HepG2 (cell line): ENCODE measurements at regions not wholly inside any gene's neighbourhood (a gene's known extent, or its start where the extent isn't known, plus 50 kb on each side); places are given as distances from the start of the nearest gene placed in this dataset.

Experiments used
- ATAC-seq: fragments of 200-7000 bp; cut with Tn5 transposase; 3 replicates; pipeline ENCODE4 v1.9.1; 2020; ENCODE audit warnings: mild to moderate bottlenecking, moderate library complexity
- BruUV-seq: library from RNA; stranded (reverse); fragments of 400-500 nt; replicated peaks from 2 replicates; lab custom pipeline; 2021; lab: Mats Ljungman, UMichigan
- CTCF ChIA-PET: fragments of 300-600 bp; formaldehyde crosslinking; extraction: SDS; loops from one replicate; lab custom pipeline; 2021; ENCODE audit warnings: low total read pairs, inconsistent platforms, low intra/inter-chr PET ratio; lab: Yijun Ruan, JAX
- POLR2A ChIA-PET: fragments of 350-600 bp; sonication (Branson Sonifier 250); formaldehyde crosslinking; loops from one replicate; lab custom pipeline; 2020; ENCODE audit warnings: antibody characterized with exemption, inconsistent platforms; lab: Yijun Ruan, JAX
- DNase-seq: peaks from one replicate; pipeline ENCODE4 v3.0.0-alpha.2; 2015; ENCODE audit warnings: low spot score
- FAIRE-seq: peaks from 3 replicates; lab custom pipeline; 2011; peaks lifted over from hg19 to GRCh38; lab: Jason Lieb, UNC
- H2AFZ ChIP-seq: one replicate; pipeline ENCODE4 v1.6.1; 2011; ENCODE audit warnings: low read length, inconsistent platforms
- H3K27ac ChIP-seq: fragments of 300-600 bp; 3 replicates; pipeline ENCODE4 v1.8.0; 2011; ENCODE audit warnings: mixed run types, mild to moderate bottlenecking, mixed read lengths, low read length, inconsistent platforms; ENCODE audit not compliant: insufficient read depth; ENCODE audit errors: extremely low read length
- H3K27me3 ChIP-seq, 2 experiments: fragments of 200-600 bp in 1 of 2; 2 replicates in 1 of 2; 3 replicates in 1 of 2; pipeline versions ENCODE4 v1.6.0 to v1.8.0; 2011; ENCODE audit warnings: low read length in 2 of 2, mild to moderate bottlenecking in 2 of 2, moderate library complexity in 2 of 2, inconsistent platforms in 1 of 2; ENCODE audit not compliant: insufficient read depth in 2 of 2, control insufficient read depth in 1 of 2
- H3K36me3 ChIP-seq, 2 experiments: fragments of 200-600 bp in 1 of 2; replicated peaks in 1 of 2; 2 replicates in 1 of 2; 3 replicates in 1 of 2; pipeline versions ENCODE4 v1.5.1 to v1.8.0; 2011; ENCODE audit warnings: low read length in 2 of 2, inconsistent platforms in 1 of 2; ENCODE audit not compliant: insufficient read depth in 2 of 2, control insufficient read depth in 1 of 2
- H3K4me1 ChIP-seq: 2 replicates; pipeline ENCODE4 v1.5.1; 2012; ENCODE audit warnings: low read length, inconsistent platforms; ENCODE audit not compliant: insufficient read depth
- H3K4me2 ChIP-seq: 2 replicates; pipeline ENCODE4 v1.6.0; 2011; ENCODE audit warnings: low read depth, low read length, inconsistent platforms
- H3K4me3 ChIP-seq, 3 experiments: fragments of 200-600 bp in 1 of 3; sonication (generic), shearing (Covaris generic) in 1 of 3; replicated peaks in 1 of 3; 2 replicates each; pipeline ENCODE4 v1.5.1; 2011 to 2016; ENCODE audit warnings: low read length in 3 of 3, inconsistent platforms in 2 of 3, low read depth in 2 of 3, mild to moderate bottlenecking in 2 of 3, control low read depth in 1 of 3, mixed read lengths in 1 of 3; ENCODE audit not compliant: insufficient read depth in 1 of 3
- H3K79me2 ChIP-seq: one replicate; pipeline ENCODE4 v1.6.1; 2011; ENCODE audit warnings: low read length, inconsistent platforms; ENCODE audit not compliant: insufficient read depth
- H3K9ac ChIP-seq: 2 replicates; pipeline ENCODE4 v1.6.0; 2011; ENCODE audit warnings: mild to moderate bottlenecking, low read depth, low read length, inconsistent platforms; ENCODE audit not compliant: insufficient read depth
- H3K9me3 ChIP-seq: 2 replicates; pipeline ENCODE4 v1.5.1; 2012; ENCODE audit warnings: mild to moderate bottlenecking, low read length
- H4K20me1 ChIP-seq: 2 replicates; pipeline ENCODE4 v1.6.0; 2011; ENCODE audit warnings: inconsistent platforms, mild to moderate bottlenecking, low read length, moderate library complexity; ENCODE audit not compliant: insufficient read depth
- BRD4 ChIP-seq: sonication (generic); formaldehyde crosslinking; IDR thresholded peaks from 2 replicates; pipeline ENCODE4 v1.4.0; 2020; ENCODE audit warnings: missing genetic modification reagents
- HMG20B ChIP-seq: conservative IDR thresholded peaks from 2 replicates; pipeline ENCODE4 v1.6.1; 2016; ENCODE audit warnings: missing genetic modification reagents, missing compliant biosample characterization
- HOXA5 ChIP-seq: sonication (generic); formaldehyde crosslinking; IDR thresholded peaks from 2 replicates; pipeline ENCODE4 v1.4.0; 2020; ENCODE audit warnings: missing genetic modification reagents
- IKZF1 ChIP-seq: fragments of 450-650 bp; IDR thresholded peaks from 2 replicates; pipeline ENCODE4 v1.7.1; 2016
- MAZ ChIP-seq, 2 experiments: sonication (generic) in 1 of 2; formaldehyde crosslinking in 1 of 2; IDR thresholded peaks; 2 replicates each; pipeline versions ENCODE4 v1.5.0 to v1.6.1; 2012 to 2020; ENCODE audit warnings: low read depth in 2 of 2, mild to moderate bottlenecking in 2 of 2, borderline replicate concordance in 1 of 2, improper control_type of control experiment in 1 of 2, low read length in 1 of 2, missing genetic modification reagents in 1 of 2, moderate library complexity in 1 of 2
- MXD4 ChIP-seq: IDR thresholded peaks from 2 replicates; pipeline ENCODE4 v1.6.1; 2016; ENCODE audit warnings: mild to moderate bottlenecking, missing biosample characterization, missing genetic modification reagents
- RAD51 ChIP-seq: fragments of 450-650 bp; IDR thresholded peaks from 2 replicates; pipeline ENCODE4 v1.6.1; 2016; ENCODE audit warnings: borderline replicate concordance
- ZKSCAN1 ChIP-seq: fragments of 150-350 bp; IDR thresholded peaks from 2 replicates; pipeline ENCODE4 v1.6.1; 2014; ENCODE audit warnings: low read length
- ZNF136 ChIP-seq: sonication (generic); formaldehyde crosslinking; IDR thresholded peaks from 2 replicates; pipeline ENCODE4 v1.8.1; 2022; ENCODE audit warnings: low read depth, mild to moderate bottlenecking, moderate library complexity, missing genetic modification reagents
- ZNF317 ChIP-seq: sonication (generic); formaldehyde crosslinking; IDR thresholded peaks from 2 replicates; pipeline ENCODE4 v1.5.0; 2020; ENCODE audit warnings: mild to moderate bottlenecking, missing genetic modification reagents
- ZNF746 ChIP-seq: sonication (generic); formaldehyde crosslinking; IDR thresholded peaks from 2 replicates; pipeline ENCODE4 v1.8.0; 2022; ENCODE audit warnings: mild to moderate bottlenecking, missing genetic modification reagents
- WGBS: methylation state at CpG from one replicate; pipeline ENCODE4 v1.1.6; 2017; ENCODE audit warnings: low lambda C conversion rate; 5-methylcytosine and 5-hydroxymethylcytosine counted together
- in situ Hi-C: cut with HindIII; loops from 2 replicates; pipeline ENCODE4 v1.10.0; 2017; ENCODE audit warnings: low pct_unique_long_range_greater_than_20kb; ENCODE audit not compliant: extremely low pct_ligation_motif_present
- intact Hi-C: fragments of 100-400 bp; cut with micrococcal nuclease; formaldehyde crosslinking; loops from one replicate; pipeline ENCODE4 v1.10.0; 2022; ENCODE audit not compliant: unreplicated experiment
- TF ChIP-seq, protein P1 (sequence below), 2 experiments: fragments of 450-650 bp in 1 of 2; sonication (generic) in 1 of 2; formaldehyde crosslinking; IDR thresholded peaks; 2 replicates each; pipeline versions ENCODE4 v1.5.0 to v1.8.0; 2020 to 2022; ENCODE audit warnings: mild to moderate bottlenecking in 1 of 2, missing genetic modification reagents in 1 of 2
- TF ChIP-seq, protein P2 (sequence below): sonication (generic); formaldehyde crosslinking; IDR thresholded peaks from 2 replicates; pipeline ENCODE4 v1.4.0; 2020; ENCODE audit warnings: mild to moderate bottlenecking, missing genetic modification reagents
- TF ChIP-seq, protein P3 (sequence below): sonication (generic); formaldehyde crosslinking; IDR thresholded peaks from 2 replicates; pipeline ENCODE4 v1.4.0; 2020; ENCODE audit warnings: missing genetic modification reagents, mild to moderate bottlenecking, borderline replicate concordance
- TF ChIP-seq, protein P4 (sequence below): sonication (generic); formaldehyde crosslinking; IDR thresholded peaks from 2 replicates; pipeline ENCODE4 v1.4.0; 2020; ENCODE audit warnings: missing genetic modification reagents

DNA sequence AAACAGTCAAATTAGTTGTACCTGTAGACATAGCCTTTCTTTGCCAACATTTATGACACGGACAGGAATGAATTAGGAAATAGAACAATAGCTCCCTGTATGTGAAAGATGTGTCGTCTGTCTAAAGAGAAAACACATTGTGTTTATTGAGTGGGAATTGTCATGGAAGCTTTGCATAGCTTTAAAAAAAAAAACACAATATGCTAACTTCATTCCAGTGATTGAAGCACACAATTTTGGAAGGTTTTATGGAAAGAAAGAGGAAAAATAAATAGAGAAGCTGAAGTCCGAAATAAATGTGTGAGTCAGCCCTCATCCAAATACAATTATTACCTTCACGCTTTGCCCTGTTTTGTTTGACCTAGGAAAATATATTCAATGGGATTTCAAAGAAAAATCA, 1095.7 kb downstream of the TSN start:
- Histone ChIP-seq H3K27ac (no peak overlapping the region), H2AFZ (no peak overlapping the region)

More for the DNA sequence above, 1095.7 kb downstream of the TSN start:
- DNase-seq: no peak
- Histone ChIP-seq H3K79me2 (no peaks in the 10 kb centered on the region), H3K36me3 (no peaks in the 10 kb centered on the region), H3K9ac (no peak overlapping the region), H4K20me1 (no peaks in the 10 kb centered on the region), H3K27me3 (no peaks in the 10 kb centered on the region), H3K4me1 (no peaks in the 10 kb centered on the region), H3K4me2 (no peak overlapping the region), H3K9me3 (peaks cover 3% of the 10 kb centered on the region; the same call in 1 of the 2 replicates), H3K4me3 (no peak overlapping the region)
- WGBS: 5% methylated on average over 4 of the region's 4 CpGs
- TF ChIP-seq, protein P1, sequence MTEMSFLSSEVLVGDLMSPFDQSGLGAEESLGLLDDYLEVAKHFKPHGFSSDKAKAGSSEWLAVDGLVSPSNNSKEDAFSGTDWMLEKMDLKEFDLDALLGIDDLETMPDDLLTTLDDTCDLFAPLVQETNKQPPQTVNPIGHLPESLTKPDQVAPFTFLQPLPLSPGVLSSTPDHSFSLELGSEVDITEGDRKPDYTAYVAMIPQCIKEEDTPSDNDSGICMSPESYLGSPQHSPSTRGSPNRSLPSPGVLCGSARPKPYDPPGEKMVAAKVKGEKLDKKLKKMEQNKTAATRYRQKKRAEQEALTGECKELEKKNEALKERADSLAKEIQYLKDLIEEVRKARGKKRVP (CRISPR knock-in tag; IDR thresholded peaks at IDR 0.05): no peak
- TF ChIP-seq ZNF317 (CRISPR knock-in tag) (no peak), MAZ (IDR thresholded peaks at IDR 0.05; ENCODE audit: borderline replicate concordance, low read depth, low read length) (no peak), MAZ (CRISPR knock-in tag; IDR thresholded peaks at IDR 0.05; ENCODE audit: low read depth) (no peak), IKZF1 (no peak), ZKSCAN1 (no peak), ZNF136 (no peak), RAD51 (no peak), BRD4 (CRISPR knock-in tag) (no peak), HMG20B (no peak), MXD4 (CRISPR knock-in tag) (no peak), ZNF746 (no peak), HOXA5 (no peak)
- TF ChIP-seq, protein P2, sequence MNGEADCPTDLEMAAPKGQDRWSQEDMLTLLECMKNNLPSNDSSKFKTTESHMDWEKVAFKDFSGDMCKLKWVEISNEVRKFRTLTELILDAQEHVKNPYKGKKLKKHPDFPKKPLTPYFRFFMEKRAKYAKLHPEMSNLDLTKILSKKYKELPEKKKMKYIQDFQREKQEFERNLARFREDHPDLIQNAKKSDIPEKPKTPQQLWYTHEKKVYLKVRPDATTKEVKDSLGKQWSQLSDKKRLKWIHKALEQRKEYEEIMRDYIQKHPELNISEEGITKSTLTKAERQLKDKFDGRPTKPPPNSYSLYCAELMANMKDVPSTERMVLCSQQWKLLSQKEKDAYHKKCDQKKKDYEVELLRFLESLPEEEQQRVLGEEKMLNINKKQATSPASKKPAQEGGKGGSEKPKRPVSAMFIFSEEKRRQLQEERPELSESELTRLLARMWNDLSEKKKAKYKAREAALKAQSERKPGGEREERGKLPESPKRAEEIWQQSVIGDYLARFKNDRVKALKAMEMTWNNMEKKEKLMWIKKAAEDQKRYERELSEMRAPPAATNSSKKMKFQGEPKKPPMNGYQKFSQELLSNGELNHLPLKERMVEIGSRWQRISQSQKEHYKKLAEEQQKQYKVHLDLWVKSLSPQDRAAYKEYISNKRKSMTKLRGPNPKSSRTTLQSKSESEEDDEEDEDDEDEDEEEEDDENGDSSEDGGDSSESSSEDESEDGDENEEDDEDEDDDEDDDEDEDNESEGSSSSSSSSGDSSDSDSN (CRISPR knock-in tag): no peak
- TF ChIP-seq, protein P3, sequence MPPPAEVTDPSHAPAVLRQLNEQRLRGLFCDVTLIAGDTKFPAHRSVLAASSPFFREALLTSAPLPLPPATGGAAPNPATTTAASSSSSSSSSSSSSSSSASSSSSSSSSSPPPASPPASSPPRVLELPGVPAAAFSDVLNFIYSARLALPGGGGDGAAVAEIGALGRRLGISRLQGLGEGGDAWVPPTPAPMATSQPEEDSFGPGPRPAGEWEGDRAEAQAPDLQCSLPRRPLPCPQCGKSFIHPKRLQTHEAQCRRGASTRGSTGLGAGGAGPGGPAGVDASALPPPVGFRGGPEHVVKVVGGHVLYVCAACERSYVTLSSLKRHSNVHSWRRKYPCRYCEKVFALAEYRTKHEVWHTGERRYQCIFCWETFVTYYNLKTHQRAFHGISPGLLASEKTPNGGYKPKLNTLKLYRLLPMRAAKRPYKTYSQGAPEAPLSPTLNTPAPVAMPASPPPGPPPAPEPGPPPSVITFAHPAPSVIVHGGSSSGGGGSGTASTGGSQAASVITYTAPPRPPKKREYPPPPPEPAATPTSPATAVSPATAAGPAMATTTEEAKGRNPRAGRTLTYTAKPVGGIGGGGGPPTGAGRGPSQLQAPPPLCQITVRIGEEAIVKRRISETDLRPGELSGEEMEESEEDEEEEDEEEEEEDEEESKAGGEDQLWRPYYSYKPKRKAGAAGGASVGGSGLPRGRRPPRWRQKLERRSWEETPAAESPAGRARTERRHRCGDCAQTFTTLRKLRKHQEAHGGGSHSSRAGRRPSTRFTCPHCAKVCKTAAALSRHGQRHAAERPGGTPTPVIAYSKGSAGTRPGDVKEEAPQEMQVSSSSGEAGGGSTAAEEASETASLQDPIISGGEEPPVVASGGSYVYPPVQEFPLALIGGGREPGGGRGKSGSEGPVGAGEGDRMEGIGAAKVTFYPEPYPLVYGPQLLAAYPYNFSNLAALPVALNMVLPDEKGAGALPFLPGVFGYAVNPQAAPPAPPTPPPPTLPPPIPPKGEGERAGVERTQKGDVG (CRISPR knock-in tag): no peak
- TF ChIP-seq, protein P4, sequence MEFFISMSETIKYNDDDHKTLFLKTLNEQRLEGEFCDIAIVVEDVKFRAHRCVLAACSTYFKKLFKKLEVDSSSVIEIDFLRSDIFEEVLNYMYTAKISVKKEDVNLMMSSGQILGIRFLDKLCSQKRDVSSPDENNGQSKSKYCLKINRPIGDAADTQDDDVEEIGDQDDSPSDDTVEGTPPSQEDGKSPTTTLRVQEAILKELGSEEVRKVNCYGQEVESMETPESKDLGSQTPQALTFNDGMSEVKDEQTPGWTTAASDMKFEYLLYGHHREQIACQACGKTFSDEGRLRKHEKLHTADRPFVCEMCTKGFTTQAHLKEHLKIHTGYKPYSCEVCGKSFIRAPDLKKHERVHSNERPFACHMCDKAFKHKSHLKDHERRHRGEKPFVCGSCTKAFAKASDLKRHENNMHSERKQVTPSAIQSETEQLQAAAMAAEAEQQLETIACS (CRISPR knock-in tag): no peak
- ATAC-seq: no peak
- ChIA-PET CTCF (no interaction called here), POLR2A (no interaction called here)
- intact Hi-C loops (no loop called here), in situ Hi-C loops (no loop called here)
- BruUV-seq: no TSS peak
- no peak for FAIRE-seq
